Loucy (cell line): ENCODE measurements at regions not wholly inside any gene's neighbourhood (a gene's known extent, or its start where the extent isn't known, plus 50 kb on each side); places are given as distances from the start of the nearest gene placed in this dataset.

Experiments
- H2AFZ ChIP-seq: fragments of 200-600 bp; sonication (generic); 2 replicates; pipeline ENCODE4 v1.6.0; 2016; ENCODE audit warnings: antibody characterized with exemption, mild to moderate bottlenecking, low read length, moderate library complexity
- H3F3A ChIP-seq: fragments of 200-600 bp; 2 replicates; pipeline ENCODE4 v1.6.0; 2016; ENCODE audit warnings: antibody characterized with exemption, low read depth, mild to moderate bottlenecking
- H3K27me3 ChIP-seq: fragments of 200-600 bp; sonication (generic); 2 replicates; pipeline ENCODE4 v1.6.1; 2014; ENCODE audit warnings: low read length, mild to moderate bottlenecking; ENCODE audit not compliant: insufficient read depth, poor library complexity, severe bottlenecking
- H3K36me3 ChIP-seq: fragments of 200-600 bp; sonication (generic); 2 replicates; pipeline ENCODE4 v1.6.1; 2016; ENCODE audit warnings: low read length; ENCODE audit not compliant: insufficient read depth
- H3K4me1 ChIP-seq: fragments of 200-600 bp; sonication (generic); 2 replicates; pipeline ENCODE4 v1.5.1; 2014; ENCODE audit warnings: low read length, mild to moderate bottlenecking; ENCODE audit not compliant: insufficient read depth, poor library complexity, severe bottlenecking
- H3K4me2 ChIP-seq: fragments of 200-600 bp; sonication (generic); 2 replicates; pipeline ENCODE4 v1.6.0; 2014; ENCODE audit warnings: antibody characterized with exemption, low read length, low read depth, mild to moderate bottlenecking; ENCODE audit not compliant: poor library complexity, severe bottlenecking
- H3K4me3 ChIP-seq: fragments of 200-600 bp; sonication (generic); 2 replicates; pipeline ENCODE4 v1.5.1; 2014; ENCODE audit warnings: low read length, mild to moderate bottlenecking, mixed read lengths; ENCODE audit not compliant: poor library complexity, severe bottlenecking
- H3K79me2 ChIP-seq: fragments of 200-600 bp; sonication (generic); 2 replicates; pipeline ENCODE4 v1.6.1; 2014; ENCODE audit warnings: low read length; ENCODE audit not compliant: insufficient read depth
- H3K9ac ChIP-seq: fragments of 200-600 bp; sonication (generic); 2 replicates; pipeline ENCODE4 v1.6.0; 2014; ENCODE audit warnings: mild to moderate bottlenecking, low read depth, low read length, moderate library complexity; ENCODE audit not compliant: poor library complexity, severe bottlenecking
- H3K9me2 ChIP-seq: fragments of 200-600 bp; sonication (generic); replicated peaks from 2 replicates; pipeline ENCODE4 v1.6.1; 2016; ENCODE audit warnings: low read depth, low read length, mixed read lengths
- H3K9me3 ChIP-seq: fragments of 200-600 bp; sonication (generic); 2 replicates; pipeline ENCODE4 v1.6.1; 2014; ENCODE audit warnings: mild to moderate bottlenecking, antibody characterized with exemption, low read length, low read depth; ENCODE audit not compliant: insufficient read depth
- H4K20me1 ChIP-seq: fragments of 200-600 bp; sonication (generic); 2 replicates; pipeline ENCODE4 v1.6.0; 2014; ENCODE audit warnings: antibody characterized with exemption, low read length, mild to moderate bottlenecking; ENCODE audit not compliant: insufficient read depth, poor library complexity, severe bottlenecking
- EZH2phosphoT487 ChIP-seq: fragments of 200-600 bp; IDR thresholded peaks from 2 replicates; pipeline ENCODE4 v1.6.1; 2018; ENCODE audit warnings: antibody characterized with exemption, mild to moderate bottlenecking, moderate library complexity, borderline replicate concordance
- TF ChIP-seq, protein P1 (sequence below): fragments of 200-600 bp; sonication (generic); conservative IDR thresholded peaks from 2 replicates; pipeline ENCODE4 v1.5.1; 2014; ENCODE audit warnings: mild to moderate bottlenecking, antibody characterized with exemption, low read length

DNA sequence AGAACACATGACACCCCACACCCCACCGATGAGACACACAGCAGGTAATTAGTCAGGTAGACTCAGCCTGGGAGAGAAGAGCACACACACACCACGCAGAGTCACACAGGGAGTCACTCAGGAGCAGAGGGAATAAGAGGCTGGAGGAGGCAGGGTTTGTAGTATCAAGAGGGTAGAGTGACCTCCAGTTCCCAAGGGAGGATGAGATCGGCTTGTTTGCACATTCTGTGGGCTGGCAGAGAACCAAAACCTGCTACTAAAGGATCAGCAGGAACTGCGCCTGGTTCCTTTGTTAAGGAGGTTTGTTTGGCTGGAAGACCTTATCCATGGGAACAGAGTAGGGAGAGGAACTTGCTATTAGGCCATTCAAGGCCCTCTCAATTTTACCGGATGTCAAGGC is 281.4 kb upstream of the SLCO3A1 start:
- no peak overlapping the region for H3K9ac ChIP-seq
- no peaks in the 10 kb centered on the region for H3K9me2 ChIP-seq
- no peaks in the 10 kb centered on the region for H3K36me3 ChIP-seq
- H3K4me3 ChIP-seq = no peak overlapping the region
- no peaks in the 10 kb centered on the region for H3K27me3 ChIP-seq
- H4K20me1 ChIP-seq = no peaks in the 10 kb centered on the region
- H3K4me1 ChIP-seq = no peaks in the 10 kb centered on the region
- H3K79me2 ChIP-seq = no peaks in the 10 kb centered on the region
- H3K4me2 ChIP-seq = no peak overlapping the region
- H3F3A ChIP-seq = no peaks in the 10 kb centered on the region
- no peak overlapping the region for H2AFZ ChIP-seq
- H3K9me3 ChIP-seq = no peaks in the 10 kb centered on the region
- TF ChIP-seq, protein P1, sequence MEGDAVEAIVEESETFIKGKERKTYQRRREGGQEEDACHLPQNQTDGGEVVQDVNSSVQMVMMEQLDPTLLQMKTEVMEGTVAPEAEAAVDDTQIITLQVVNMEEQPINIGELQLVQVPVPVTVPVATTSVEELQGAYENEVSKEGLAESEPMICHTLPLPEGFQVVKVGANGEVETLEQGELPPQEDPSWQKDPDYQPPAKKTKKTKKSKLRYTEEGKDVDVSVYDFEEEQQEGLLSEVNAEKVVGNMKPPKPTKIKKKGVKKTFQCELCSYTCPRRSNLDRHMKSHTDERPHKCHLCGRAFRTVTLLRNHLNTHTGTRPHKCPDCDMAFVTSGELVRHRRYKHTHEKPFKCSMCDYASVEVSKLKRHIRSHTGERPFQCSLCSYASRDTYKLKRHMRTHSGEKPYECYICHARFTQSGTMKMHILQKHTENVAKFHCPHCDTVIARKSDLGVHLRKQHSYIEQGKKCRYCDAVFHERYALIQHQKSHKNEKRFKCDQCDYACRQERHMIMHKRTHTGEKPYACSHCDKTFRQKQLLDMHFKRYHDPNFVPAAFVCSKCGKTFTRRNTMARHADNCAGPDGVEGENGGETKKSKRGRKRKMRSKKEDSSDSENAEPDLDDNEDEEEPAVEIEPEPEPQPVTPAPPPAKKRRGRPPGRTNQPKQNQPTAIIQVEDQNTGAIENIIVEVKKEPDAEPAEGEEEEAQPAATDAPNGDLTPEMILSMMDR = no peak
- TF ChIP-seq EZH2phosphoT487 = no peak

DNA sequence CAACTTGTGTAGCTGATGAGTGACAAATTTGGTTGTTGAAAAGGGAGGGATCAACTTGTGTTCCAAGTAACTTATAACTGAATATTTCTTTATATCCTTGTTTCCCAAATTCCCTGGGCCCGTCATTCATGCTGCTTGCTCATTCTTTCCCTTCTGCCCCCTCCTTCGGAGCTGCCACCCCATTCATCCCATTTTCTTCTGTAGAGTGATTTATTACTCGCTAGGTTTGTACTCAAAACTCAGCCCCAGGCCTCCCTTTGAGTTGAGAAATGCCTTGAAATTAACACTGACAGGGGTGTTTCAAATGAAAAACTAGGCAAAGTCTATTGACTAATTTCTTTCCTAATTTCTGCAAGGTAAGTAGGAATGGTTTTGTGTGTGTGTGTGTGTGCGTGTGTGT is 277.4 kb upstream of the SLCO3A1 start:
- Histone ChIP-seq H3K36me3 (no peaks in the 10 kb centered on the region), H3K9me2 (no peaks in the 10 kb centered on the region), H3F3A (no peaks in the 10 kb centered on the region), H3K9ac (no peak overlapping the region), H3K79me2 (no peaks in the 10 kb centered on the region), H2AFZ (no peak overlapping the region), H3K27me3 (no peaks in the 10 kb centered on the region), H3K4me2 (no peak overlapping the region), H3K4me1 (no peaks in the 10 kb centered on the region), H3K4me3 (no peak overlapping the region), H4K20me1 (no peaks in the 10 kb centered on the region), H3K9me3 (no peaks in the 10 kb centered on the region)
- no peak for TF ChIP-seq EZH2phosphoT487
- TF ChIP-seq, protein P1 = no peak

- TF ChIP-seq, protein P1 = no peak
- no peak for TF ChIP-seq EZH2phosphoT487
- no peaks in the 10 kb centered on the region for H3F3A ChIP-seq
- no peaks in the 10 kb centered on the region for H3K36me3 ChIP-seq
- H3K9me2 ChIP-seq = no peaks in the 10 kb centered on the region
- no peak overlapping the region for H3K4me3 ChIP-seq
- no peaks in the 10 kb centered on the region for H3K27me3 ChIP-seq
- H3K9me3 ChIP-seq = no peaks in the 10 kb centered on the region
- H3K4me2 ChIP-seq = no peak overlapping the region
- H3K79me2 ChIP-seq = no peaks in the 10 kb centered on the region
- no peak overlapping the region for H3K9ac ChIP-seq
- no peak overlapping the region for H2AFZ ChIP-seq
- no peaks in the 10 kb centered on the region for H3K4me1 ChIP-seq
- H4K20me1 ChIP-seq = no peaks in the 10 kb centered on the region
Observed at GRCh38 chr15:91578511-91578910, 275.0 kb upstream of the SLCO3A1 start.
